DOHH2 (cell line): ENCODE measurements at regions not wholly inside any gene's neighbourhood (a gene's known extent, or its start where the extent isn't known, plus 50 kb on each side); places are given as distances from the start of the nearest gene placed in this dataset.

Experiments used
- H3F3A ChIP-seq: fragments of 200-600 bp; sonication (generic), shearing (Covaris generic); 2 replicates; pipeline ENCODE4 v1.6.0; 2016; ENCODE audit warnings: antibody characterized with exemption, mild to moderate bottlenecking; ENCODE audit not compliant: control insufficient read depth, insufficient read depth
- H3K27ac ChIP-seq: fragments of 200-600 bp; sonication (generic); 2 replicates; pipeline ENCODE4 v1.5.1; 2014; ENCODE audit warnings: low read depth, mild to moderate bottlenecking, low read length, moderate library complexity
- H3K27me3 ChIP-seq: fragments of 200-600 bp; sonication (generic); 2 replicates; pipeline ENCODE4 v1.6.1; 2014; ENCODE audit warnings: mild to moderate bottlenecking, low read length, mixed read lengths; ENCODE audit not compliant: control insufficient read depth
- H3K36me3 ChIP-seq: fragments of 200-600 bp; sonication (generic); 2 replicates; pipeline ENCODE4 v1.6.1; 2014; ENCODE audit warnings: mild to moderate bottlenecking, low read length, moderate library complexity, mixed read lengths; ENCODE audit not compliant: control insufficient read depth
- H3K4me1 ChIP-seq: fragments of 200-600 bp; sonication (generic); 2 replicates; pipeline ENCODE4 v1.6.1; 2014; ENCODE audit warnings: mild to moderate bottlenecking, low read length, mixed read lengths; ENCODE audit not compliant: control insufficient read depth
- H3K4me2 ChIP-seq: fragments of 200-600 bp; sonication (generic); 2 replicates; pipeline ENCODE4 v1.6.0; 2014; ENCODE audit warnings: mild to moderate bottlenecking, low read length, moderate library complexity
- H3K4me3 ChIP-seq: fragments of 200-600 bp; sonication (generic); 2 replicates; pipeline ENCODE4 v1.5.1; 2014; ENCODE audit warnings: mild to moderate bottlenecking, low read length, mixed read lengths
- H3K79me2 ChIP-seq: fragments of 200-600 bp; sonication (generic); 2 replicates; pipeline ENCODE4 v1.6.1; 2014; ENCODE audit warnings: mild to moderate bottlenecking, low read length, mixed read lengths; ENCODE audit not compliant: control insufficient read depth
- H3K9me2 ChIP-seq: fragments of 200-600 bp; sonication (generic); replicated peaks from 2 replicates; pipeline ENCODE4 v1.6.1; 2014; ENCODE audit warnings: mild to moderate bottlenecking, low read length, mixed read lengths; ENCODE audit not compliant: control insufficient read depth
- H3K9me3 ChIP-seq: fragments of 200-600 bp; sonication (generic); 2 replicates; pipeline ENCODE4 v1.6.1; 2014; ENCODE audit warnings: antibody characterized with exemption, low read length, mixed read lengths; ENCODE audit not compliant: control insufficient read depth, insufficient read depth
- H4K20me1 ChIP-seq: fragments of 200-600 bp; sonication (generic); 2 replicates; pipeline ENCODE4 v1.6.0; 2014; ENCODE audit warnings: low read depth, mild to moderate bottlenecking, antibody characterized with exemption, low read length, moderate library complexity; ENCODE audit not compliant: control insufficient read depth, insufficient read depth
- EZH2phosphoT487 ChIP-seq: fragments of 200-600 bp; sonication (generic); IDR thresholded peaks from 2 replicates; pipeline ENCODE4 v1.6.1; 2017; ENCODE audit warnings: borderline replicate concordance, mild to moderate bottlenecking, antibody characterized with exemption, low read length, moderate library complexity, mixed read lengths
- TF ChIP-seq, protein P1 (sequence below): fragments of 200-600 bp; sonication (generic); IDR thresholded peaks from one replicate; pipeline ENCODE4 v1.5.1; 2014; ENCODE audit warnings: antibody characterized with exemption, mild to moderate bottlenecking, low read depth, low read length; ENCODE audit not compliant: poor library complexity, severe bottlenecking

DNA sequence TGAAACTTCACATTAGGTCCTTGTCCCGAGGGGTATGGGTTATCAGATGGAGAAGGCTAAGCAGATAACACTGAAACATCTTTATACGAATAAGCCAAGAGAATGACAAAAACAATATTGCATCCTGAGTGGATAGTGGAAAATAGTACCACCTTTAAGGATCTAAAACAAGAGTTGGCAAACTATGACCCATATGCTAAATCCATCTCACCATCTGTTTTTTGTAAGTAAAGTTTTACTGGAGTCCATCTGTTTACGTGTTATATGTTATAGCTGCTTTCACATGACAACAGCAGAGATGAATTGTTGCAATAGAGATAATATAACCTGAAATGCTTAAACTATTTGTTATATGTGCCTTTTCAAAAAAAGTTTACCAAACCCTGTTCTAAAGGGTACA is 76.1 kb upstream of the TRDN start:
- H3K9me2 ChIP-seq = no peaks in the 10 kb centered on the region
- TF ChIP-seq EZH2phosphoT487 = no peak
- TF ChIP-seq, protein P1, sequence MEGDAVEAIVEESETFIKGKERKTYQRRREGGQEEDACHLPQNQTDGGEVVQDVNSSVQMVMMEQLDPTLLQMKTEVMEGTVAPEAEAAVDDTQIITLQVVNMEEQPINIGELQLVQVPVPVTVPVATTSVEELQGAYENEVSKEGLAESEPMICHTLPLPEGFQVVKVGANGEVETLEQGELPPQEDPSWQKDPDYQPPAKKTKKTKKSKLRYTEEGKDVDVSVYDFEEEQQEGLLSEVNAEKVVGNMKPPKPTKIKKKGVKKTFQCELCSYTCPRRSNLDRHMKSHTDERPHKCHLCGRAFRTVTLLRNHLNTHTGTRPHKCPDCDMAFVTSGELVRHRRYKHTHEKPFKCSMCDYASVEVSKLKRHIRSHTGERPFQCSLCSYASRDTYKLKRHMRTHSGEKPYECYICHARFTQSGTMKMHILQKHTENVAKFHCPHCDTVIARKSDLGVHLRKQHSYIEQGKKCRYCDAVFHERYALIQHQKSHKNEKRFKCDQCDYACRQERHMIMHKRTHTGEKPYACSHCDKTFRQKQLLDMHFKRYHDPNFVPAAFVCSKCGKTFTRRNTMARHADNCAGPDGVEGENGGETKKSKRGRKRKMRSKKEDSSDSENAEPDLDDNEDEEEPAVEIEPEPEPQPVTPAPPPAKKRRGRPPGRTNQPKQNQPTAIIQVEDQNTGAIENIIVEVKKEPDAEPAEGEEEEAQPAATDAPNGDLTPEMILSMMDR = no peak
- no peak overlapping the region for H3K4me3 ChIP-seq
- no peaks in the 10 kb centered on the region for H3K79me2 ChIP-seq
- no peaks in the 10 kb centered on the region; the same call in 1 of the 2 replicates for H4K20me1 ChIP-seq
- no peak overlapping the region for H3K4me2 ChIP-seq
- H3K36me3 ChIP-seq = no peaks in the 10 kb centered on the region
- no peaks in the 10 kb centered on the region for H3F3A ChIP-seq
- no peaks in the 10 kb centered on the region for H3K27me3 ChIP-seq
- no peaks in the 10 kb centered on the region for H3K4me1 ChIP-seq
- H3K27ac ChIP-seq = no peak overlapping the region
- no peaks in the 10 kb centered on the region for H3K9me3 ChIP-seq

DNA sequence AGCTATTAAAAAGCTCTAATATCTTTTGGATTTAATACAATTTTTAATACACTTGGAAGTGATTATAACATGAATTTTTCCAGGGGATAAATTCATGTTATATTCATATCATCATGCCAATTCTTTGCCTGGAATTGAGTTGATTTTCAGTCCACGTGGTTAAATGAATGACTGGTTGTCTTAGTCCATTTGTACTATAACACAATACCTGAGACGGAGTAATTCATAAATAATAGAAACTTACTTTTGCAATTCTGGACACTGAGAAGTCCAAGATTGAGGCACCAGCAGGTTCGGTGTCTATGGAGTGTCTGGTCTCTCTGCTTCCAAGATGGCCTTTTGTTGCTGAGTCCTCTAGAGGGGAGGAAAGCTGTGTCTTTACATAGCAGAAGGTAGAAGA is 66.2 kb upstream of the TRDN start:
- H3K9me3 ChIP-seq = no peaks in the 10 kb centered on the region
- no peaks in the 10 kb centered on the region for H3K4me1 ChIP-seq
- no peak overlapping the region for H3K4me3 ChIP-seq
- H3K79me2 ChIP-seq = no peaks in the 10 kb centered on the region
- H3K9me2 ChIP-seq = no peaks in the 10 kb centered on the region
- no peaks in the 10 kb centered on the region for H4K20me1 ChIP-seq
- no peak overlapping the region for H3K4me2 ChIP-seq
- no peaks in the 10 kb centered on the region for H3F3A ChIP-seq
- no peak overlapping the region for H3K27ac ChIP-seq
- H3K36me3 ChIP-seq = no peaks in the 10 kb centered on the region
- no peaks in the 10 kb centered on the region for H3K27me3 ChIP-seq
- no peak for TF ChIP-seq EZH2phosphoT487
- TF ChIP-seq, protein P1 = no peak

DNA sequence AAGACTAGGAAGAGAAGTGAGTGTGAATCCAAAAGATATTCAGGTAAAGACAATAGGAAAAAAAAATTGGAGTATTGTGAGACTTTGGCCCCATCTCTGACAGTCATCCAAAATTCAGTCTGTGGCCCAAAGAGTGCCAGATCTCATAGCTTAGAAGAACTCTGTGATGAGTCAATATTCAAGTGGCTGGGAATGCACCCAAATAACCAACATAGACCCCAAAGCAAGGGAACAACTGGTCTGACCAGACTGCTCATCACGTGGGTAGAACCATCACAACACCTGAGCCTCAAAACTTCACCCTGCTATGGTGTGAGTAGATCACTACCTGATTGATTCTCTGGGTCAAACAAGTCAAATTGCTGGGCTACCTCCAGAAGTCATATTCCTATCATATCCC is 51.1 kb upstream of the TRDN start:
- Histone ChIP-seq H3K27ac (no peak overlapping the region), H3K79me2 (no peaks in the 10 kb centered on the region), H3K9me2 (no peaks in the 10 kb centered on the region), H3K4me1 (no peaks in the 10 kb centered on the region), H3K4me2 (no peak overlapping the region), H4K20me1 (no peaks in the 10 kb centered on the region), H3K36me3 (no peaks in the 10 kb centered on the region), H3K4me3 (no peak overlapping the region), H3F3A (no peaks in the 10 kb centered on the region), H3K27me3 (no peaks in the 10 kb centered on the region), H3K9me3 (no peaks in the 10 kb centered on the region)
- no peak for TF ChIP-seq EZH2phosphoT487
- TF ChIP-seq, protein P1 = no peak
